OCI-LY1 (cell line): ENCODE measurements at regions not wholly inside any gene's neighbourhood (a gene's known extent, or its start where the extent isn't known, plus 50 kb on each side); places are given as distances from the start of the nearest gene placed in this dataset.

Experiments used
- EZH2 ChIP-seq: fragments of 200-600 bp; sonication (generic), shearing (Covaris generic); IDR thresholded peaks from 2 replicates; pipeline ENCODE4 v1.8.0; 2017; ENCODE audit warnings: borderline replicate concordance, mixed run types, mild to moderate bottlenecking, antibody characterized with exemption, low read length, moderate library complexity, mixed read lengths
- TF ChIP-seq, protein P1 (sequence below): fragments of 200-600 bp; sonication (generic), shearing (Covaris generic); IDR thresholded peaks from 2 replicates; pipeline ENCODE4 v1.5.1; 2017; ENCODE audit warnings: mild to moderate bottlenecking, antibody characterized with exemption, low read length, moderate library complexity, mixed read lengths

DNA sequence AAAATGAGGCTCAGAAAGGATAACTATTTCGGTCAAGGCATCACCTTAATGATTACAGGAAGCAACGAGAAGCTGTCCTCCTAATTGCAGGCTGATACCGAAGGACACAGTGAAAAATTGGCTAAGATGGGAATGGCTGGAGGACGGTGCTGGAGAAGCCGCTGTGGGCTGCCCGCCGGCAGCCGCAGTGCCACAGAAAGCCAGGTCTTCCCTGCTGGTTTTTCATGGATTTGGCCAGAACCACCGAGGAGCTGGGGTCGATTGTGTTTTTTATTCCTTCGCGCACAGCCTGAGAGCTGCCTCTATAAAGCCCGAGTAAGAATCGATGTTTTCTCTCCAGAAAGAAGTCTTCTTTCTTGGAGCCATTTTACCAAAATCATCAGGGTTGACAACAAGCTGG, 1484.2 kb downstream of the BRD1 start:
- TF ChIP-seq, protein P1, sequence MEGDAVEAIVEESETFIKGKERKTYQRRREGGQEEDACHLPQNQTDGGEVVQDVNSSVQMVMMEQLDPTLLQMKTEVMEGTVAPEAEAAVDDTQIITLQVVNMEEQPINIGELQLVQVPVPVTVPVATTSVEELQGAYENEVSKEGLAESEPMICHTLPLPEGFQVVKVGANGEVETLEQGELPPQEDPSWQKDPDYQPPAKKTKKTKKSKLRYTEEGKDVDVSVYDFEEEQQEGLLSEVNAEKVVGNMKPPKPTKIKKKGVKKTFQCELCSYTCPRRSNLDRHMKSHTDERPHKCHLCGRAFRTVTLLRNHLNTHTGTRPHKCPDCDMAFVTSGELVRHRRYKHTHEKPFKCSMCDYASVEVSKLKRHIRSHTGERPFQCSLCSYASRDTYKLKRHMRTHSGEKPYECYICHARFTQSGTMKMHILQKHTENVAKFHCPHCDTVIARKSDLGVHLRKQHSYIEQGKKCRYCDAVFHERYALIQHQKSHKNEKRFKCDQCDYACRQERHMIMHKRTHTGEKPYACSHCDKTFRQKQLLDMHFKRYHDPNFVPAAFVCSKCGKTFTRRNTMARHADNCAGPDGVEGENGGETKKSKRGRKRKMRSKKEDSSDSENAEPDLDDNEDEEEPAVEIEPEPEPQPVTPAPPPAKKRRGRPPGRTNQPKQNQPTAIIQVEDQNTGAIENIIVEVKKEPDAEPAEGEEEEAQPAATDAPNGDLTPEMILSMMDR = no peak
- no peak for TF ChIP-seq EZH2
